SW480 (cell line): ENCODE measurements at regions not wholly inside any gene's neighbourhood (a gene's known extent, or its start where the extent isn't known, plus 50 kb on each side); places are given as distances from the start of the nearest gene placed in this dataset.

Experiments
- DNase-seq: peaks from one replicate; pipeline ENCODE4 v3.0.0-alpha.2; 2016; ENCODE audit warnings: low spot score

- no peak for DNase-seq
These were observed 147.4 kb downstream of the ACTBL2 start for GRCh38 chr5:57335092-57335660.

- DNase-seq: no peak
These were observed 148.1 kb downstream of the ACTBL2 start for GRCh38 chr5:57334475-57334874.

GRCh38 chr5:57332361-57332760, 150.2 kb downstream of the ACTBL2 start:
- DNase-seq: no peak

- DNase-seq: peak; percentile 85
These were observed 153.9 kb downstream of the GPBP1 start for GRCh38 chr5:57327561-57328367.

- DNase-seq: no peak
These were observed 152.0 kb downstream of the GPBP1 start for GRCh38 chr5:57325678-57326397.

GRCh38 chr5:57324861-57325260, 151.0 kb downstream of the GPBP1 start:
- DNase-seq: no peak

GRCh38 chr5:57324181-57324580, 150.3 kb downstream of the GPBP1 start:
- no peak for DNase-seq

- DNase-seq: no peak
These were observed 146.7 kb downstream of the GPBP1 start for GRCh38 chr5:57320582-57320981.

- DNase-seq: no peak
These were observed 145.8 kb downstream of the GPBP1 start for GRCh38 chr5:57319628-57320027.

GRCh38 chr5:57318251-57318650, 144.4 kb downstream of the GPBP1 start:
- no peak for DNase-seq

GRCh38 chr5:57317341-57317740, 143.5 kb downstream of the GPBP1 start:
- DNase-seq: no peak

- DNase-seq: peak; percentile 92
These were observed 143.0 kb downstream of the GPBP1 start for GRCh38 chr5:57316798-57317327.

- no peak for DNase-seq
These were observed 142.1 kb downstream of the GPBP1 start for GRCh38 chr5:57315941-57316340.
